A673 (cell line): ENCODE measurements at regions not wholly inside any gene's neighbourhood (a gene's known extent, or its start where the extent isn't known, plus 50 kb on each side); places are given as distances from the start of the nearest gene placed in this dataset.

Experiments
- BruUV-seq: library from RNA; stranded (reverse); fragments of 400-500 nt; replicated peaks from 2 replicates; lab custom pipeline; 2021; lab: Mats Ljungman, UMichigan
- CTCF ChIA-PET: fragments of 300-600 bp; sonication (Branson Sonifier 250); formaldehyde crosslinking; loops from one replicate; lab custom pipeline; 2022; ENCODE audit warnings: antibody characterized with exemption; lab: Charles Lee
- POLR2A ChIA-PET: fragments of 300-600 bp; sonication (Branson Sonifier 250); formaldehyde crosslinking; loops from one replicate; lab custom pipeline; 2022; ENCODE audit warnings: antibody characterized with exemption; ENCODE audit not compliant: low non-redundant PET; lab: Charles Lee
- DNase-seq: peaks from one replicate; pipeline ENCODE4 v3.0.0-alpha.2; 2015; ENCODE audit warnings: low spot score
- H3K27ac ChIP-seq: fragments of 200-600 bp; sonication (generic); 2 replicates; pipeline ENCODE4 v1.5.1; 2016; ENCODE audit warnings: mixed run types, low read depth, mild to moderate bottlenecking, mixed read lengths, antibody characterized with exemption, low read length; ENCODE audit not compliant: poor library complexity, severe bottlenecking
- H3K27me3 ChIP-seq: fragments of 200-600 bp; sonication (generic); replicated peaks from 2 replicates; pipeline ENCODE4 v1.6.1; 2017; ENCODE audit warnings: mixed run types, low read depth, mild to moderate bottlenecking, mixed read lengths, antibody characterized with exemption, low read length; ENCODE audit not compliant: insufficient read depth, poor library complexity
- H3K36me3 ChIP-seq: fragments of 200-600 bp; sonication (generic); 2 replicates; pipeline ENCODE4 v1.6.1; 2016; ENCODE audit warnings: mixed run types, mild to moderate bottlenecking, mixed read lengths, antibody characterized with exemption, low read length; ENCODE audit not compliant: insufficient read depth, poor library complexity, severe bottlenecking
- H3K4me1 ChIP-seq: fragments of 200-600 bp; sonication (generic); 2 replicates; pipeline ENCODE4 v1.6.1; 2017; ENCODE audit warnings: mixed run types, mild to moderate bottlenecking, mixed read lengths, antibody characterized with exemption, low read length; ENCODE audit not compliant: insufficient read depth, poor library complexity, severe bottlenecking
- H3K4me3 ChIP-seq: fragments of 200-600 bp; sonication (generic); 2 replicates; pipeline ENCODE4 v1.5.1; 2016; ENCODE audit warnings: low read depth, mixed run types, mild to moderate bottlenecking, mixed read lengths, low read length; ENCODE audit not compliant: poor library complexity, severe bottlenecking
- H3K9me3 ChIP-seq: fragments of 200-600 bp; sonication (generic); 2 replicates; pipeline ENCODE4 v1.6.1; 2016; ENCODE audit warnings: mixed run types, low read depth, mild to moderate bottlenecking, mixed read lengths, antibody characterized with exemption, low read length; ENCODE audit not compliant: poor library complexity, severe bottlenecking
- CTCF ChIP-seq: fragments of 300-800, 200-600 bp; sonication (generic); conservative IDR thresholded peaks from 2 replicates; pipeline ENCODE4 v1.5.1; 2017; ENCODE audit warnings: low read depth, mild to moderate bottlenecking, antibody characterized with exemption, low read length, moderate library complexity, mixed read lengths
- EZH2 ChIP-seq: fragments of 200-600 bp; sonication (generic); IDR thresholded peaks from 2 replicates; pipeline ENCODE4 v1.6.1; 2017; ENCODE audit warnings: borderline replicate concordance, low read depth, mild to moderate bottlenecking, mixed read lengths, antibody characterized with exemption, low read length; ENCODE audit not compliant: poor library complexity, severe bottlenecking
- intact Hi-C: fragments of 100-400 bp; cut with micrococcal nuclease; formaldehyde crosslinking; loops from one replicate; pipeline ENCODE4 v1.10.0; 2022; ENCODE audit not compliant: unreplicated experiment

DNA sequence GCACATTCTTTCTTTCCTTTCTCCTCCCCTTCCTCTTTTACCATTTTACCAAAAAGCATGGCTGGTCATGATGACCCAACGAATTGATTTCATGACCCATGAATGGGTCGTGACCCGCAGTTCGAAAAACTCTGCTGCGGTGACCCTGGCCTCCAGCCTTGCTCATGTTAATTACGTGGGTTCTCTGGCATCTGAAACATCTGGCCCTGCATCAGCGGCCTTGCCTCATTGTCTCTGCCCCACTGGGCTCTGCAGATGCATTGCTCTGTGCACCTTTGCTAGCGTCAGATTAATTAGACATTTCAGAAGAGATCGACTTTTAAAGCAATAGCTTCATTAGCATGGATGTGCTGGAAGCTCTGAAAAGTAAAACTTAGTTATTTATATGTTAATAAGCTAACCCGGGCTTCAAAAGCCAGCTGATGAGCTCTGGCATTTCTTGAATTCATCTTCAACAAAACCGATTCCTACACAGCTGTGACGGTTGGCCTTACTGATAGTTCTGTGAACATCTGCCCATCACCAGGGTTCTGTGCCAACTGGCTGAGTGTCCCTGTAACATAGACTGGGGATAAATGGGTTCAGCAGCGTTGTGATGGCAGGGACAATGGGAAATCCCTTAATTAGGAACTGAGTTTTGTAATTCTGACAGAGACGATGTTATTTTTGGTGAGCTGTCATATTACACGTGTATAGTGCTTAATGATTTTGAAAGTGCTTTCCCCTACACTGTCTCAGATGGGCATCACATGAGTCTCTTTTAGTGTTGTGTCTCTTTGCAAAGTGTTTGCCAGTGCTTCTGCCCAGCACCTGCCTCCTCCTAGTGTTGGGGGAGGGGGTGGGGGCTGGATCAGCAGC lies 225.9 kb upstream of the EEF2KMT start:
- ChIA-PET CTCF (no interaction called here), POLR2A (no interaction called here)
- H3K4me3 ChIP-seq, result no peak overlapping the region
- no peaks in the 10 kb centered on the region for H3K9me3 ChIP-seq
- H3K4me1 ChIP-seq, result no peaks in the 10 kb centered on the region
- no peak for TF ChIP-seq CTCF
- no peak for TF ChIP-seq EZH2
- BruUV-seq, result no TSS peak
- H3K36me3 ChIP-seq, result no peaks in the 10 kb centered on the region
- H3K27me3 ChIP-seq, result peaks cover 26% of the 10 kb centered on the region
- no peak overlapping the region for H3K27ac ChIP-seq
- DNase-seq, result no peak
- intact Hi-C loops, result no loop called here

GRCh38 chr16:5321930-5322329 lies 224.3 kb upstream of the EEF2KMT start:
- intact Hi-C loops, result no loop called here
- Histone ChIP-seq H3K9me3 (no peaks in the 10 kb centered on the region), H3K27ac (no peak overlapping the region), H3K4me1 (no peaks in the 10 kb centered on the region), H3K27me3 (peaks cover 18% of the 10 kb centered on the region), H3K36me3 (no peaks in the 10 kb centered on the region), H3K4me3 (no peak overlapping the region)
- TF ChIP-seq EZH2, result no peak
- TF ChIP-seq CTCF, result no peak
- no peak for DNase-seq
- ChIA-PET CTCF (no interaction called here), POLR2A (no interaction called here)
- no TSS peak for BruUV-seq

DNA sequence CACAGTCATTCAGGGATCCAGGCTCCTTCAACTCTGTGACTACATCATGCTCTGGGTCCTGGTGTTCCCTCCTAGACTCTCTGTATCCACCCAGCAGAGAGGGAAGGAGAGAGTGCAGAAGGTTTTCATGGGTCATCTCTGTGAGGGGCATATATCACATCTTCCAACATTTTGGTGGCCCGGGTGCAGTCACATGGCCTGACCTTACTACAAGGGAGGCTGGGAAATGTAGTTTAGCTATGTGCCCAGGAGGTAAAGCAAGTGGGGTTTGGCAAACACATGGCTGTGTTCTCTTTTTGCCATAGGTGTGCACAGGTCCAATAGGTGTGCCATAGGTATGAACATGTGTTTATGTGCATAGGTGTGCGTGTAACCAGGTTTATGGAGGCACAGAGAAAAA lies 222.2 kb upstream of the EEF2KMT start:
- intact Hi-C loops, result no loop called here
- POLR2A ChIA-PET, result no interaction called here

More for the DNA sequence above, 222.2 kb upstream of the EEF2KMT start:
- H3K9me3 ChIP-seq, result no peaks in the 10 kb centered on the region
- peaks cover 3% of the 10 kb centered on the region for H3K27me3 ChIP-seq
- TF ChIP-seq CTCF, result no peak
- no peak for TF ChIP-seq EZH2
- DNase-seq, result no peak
- no peak overlapping the region for H3K4me3 ChIP-seq
- no peaks in the 10 kb centered on the region for H3K4me1 ChIP-seq
- BruUV-seq, result no TSS peak
- CTCF ChIA-PET, result no interaction called here
- no peaks in the 10 kb centered on the region for H3K36me3 ChIP-seq
- H3K27ac ChIP-seq, result no peak overlapping the region
